ENCODE measurements at regions not wholly inside any gene's neighbourhood (a gene's known extent, or its start where the extent isn't known, plus 50 kb on each side); places are given as distances from the start of the nearest gene placed in this dataset.

DNA sequence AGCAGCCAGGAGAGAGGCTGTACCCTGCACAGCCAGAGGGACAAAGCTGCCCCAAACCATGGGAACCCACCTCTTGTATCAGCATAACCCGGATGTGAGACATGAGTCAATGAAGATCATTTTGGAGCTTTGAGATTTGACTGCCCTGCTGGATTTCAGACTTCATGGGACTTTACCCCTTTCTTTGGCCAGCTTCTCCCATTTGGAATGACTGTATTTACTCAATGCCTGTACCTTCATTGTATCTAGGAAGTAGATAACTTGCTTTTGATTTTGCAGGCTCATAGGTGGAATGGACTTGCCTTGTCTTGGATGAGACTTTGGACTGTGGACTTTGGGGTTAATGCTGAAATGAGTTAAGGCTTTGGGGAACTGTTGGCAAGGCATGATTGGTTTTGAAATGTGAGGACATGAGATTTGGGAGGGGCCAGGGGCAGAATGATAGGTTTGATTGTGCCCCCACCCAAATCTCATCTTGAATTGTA lies 616.2 kb downstream of the RWDD3 start:
- no peak overlapping the region for H3K4me3 ChIP-seq (ENCODE audit: insufficient read depth, low read length)
- TF ChIP-seq, protein P1, sequence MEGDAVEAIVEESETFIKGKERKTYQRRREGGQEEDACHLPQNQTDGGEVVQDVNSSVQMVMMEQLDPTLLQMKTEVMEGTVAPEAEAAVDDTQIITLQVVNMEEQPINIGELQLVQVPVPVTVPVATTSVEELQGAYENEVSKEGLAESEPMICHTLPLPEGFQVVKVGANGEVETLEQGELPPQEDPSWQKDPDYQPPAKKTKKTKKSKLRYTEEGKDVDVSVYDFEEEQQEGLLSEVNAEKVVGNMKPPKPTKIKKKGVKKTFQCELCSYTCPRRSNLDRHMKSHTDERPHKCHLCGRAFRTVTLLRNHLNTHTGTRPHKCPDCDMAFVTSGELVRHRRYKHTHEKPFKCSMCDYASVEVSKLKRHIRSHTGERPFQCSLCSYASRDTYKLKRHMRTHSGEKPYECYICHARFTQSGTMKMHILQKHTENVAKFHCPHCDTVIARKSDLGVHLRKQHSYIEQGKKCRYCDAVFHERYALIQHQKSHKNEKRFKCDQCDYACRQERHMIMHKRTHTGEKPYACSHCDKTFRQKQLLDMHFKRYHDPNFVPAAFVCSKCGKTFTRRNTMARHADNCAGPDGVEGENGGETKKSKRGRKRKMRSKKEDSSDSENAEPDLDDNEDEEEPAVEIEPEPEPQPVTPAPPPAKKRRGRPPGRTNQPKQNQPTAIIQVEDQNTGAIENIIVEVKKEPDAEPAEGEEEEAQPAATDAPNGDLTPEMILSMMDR (IDR thresholded peaks at IDR 0.05; ENCODE audit: extremely low read depth, low read depth, low read length): no peak

DNA sequence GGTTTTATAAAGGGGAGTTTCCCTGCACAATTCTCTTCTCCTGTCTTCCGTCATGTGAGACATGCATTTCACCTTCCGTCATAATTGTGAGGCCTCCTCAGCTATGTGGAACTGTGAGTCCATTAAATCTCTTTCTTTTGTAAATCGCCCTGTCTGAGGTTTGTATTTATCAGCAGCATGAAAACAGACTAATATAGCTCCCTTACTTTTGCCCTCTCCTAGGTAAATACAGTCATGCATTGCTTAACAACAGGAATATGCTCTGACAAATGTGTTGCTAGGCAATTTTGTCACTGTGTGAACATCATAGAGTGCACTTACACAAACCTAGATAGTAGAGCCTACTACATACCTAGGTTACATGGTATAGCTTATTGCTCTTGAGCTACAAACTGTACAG lies 616.8 kb downstream of the RWDD3 start:
- H3K9me3 ChIP-seq (ENCODE audit: low read depth, low read length): no peaks in the 10 kb centered on the region
- H2AFZ ChIP-seq (ENCODE audit: low read length): no peak overlapping the region
- H3K4me2 ChIP-seq (ENCODE audit: insufficient read depth, low read length): no peak overlapping the region
- H3K27me3 ChIP-seq (ENCODE audit: insufficient read depth, low read length): no peaks in the 10 kb centered on the region
- H3K27ac ChIP-seq (ENCODE audit: low read depth, low read length): no peak overlapping the region
- no peaks in the 10 kb centered on the region for H3K4me1 ChIP-seq (ENCODE audit: insufficient read depth, low read length)
- H4K20me1 ChIP-seq (ENCODE audit: insufficient read depth, low read length): no peaks in the 10 kb centered on the region
- DNase-seq (ENCODE audit: insufficient read length, low spot score, missing footprints): peak; percentile 56
- no peak overlapping the region for H3K4me3 ChIP-seq (ENCODE audit: insufficient read depth, low read length)
- no peaks in the 10 kb centered on the region for H3K79me2 ChIP-seq (ENCODE audit: insufficient read depth, low read length)
- H3K36me3 ChIP-seq (ENCODE audit: insufficient read depth, low read length): no peaks in the 10 kb centered on the region
- TF ChIP-seq, protein P1 (IDR thresholded peaks at IDR 0.05; ENCODE audit: extremely low read depth, low read depth, low read length): no peak

More for the DNA sequence above, 616.2 kb downstream of the RWDD3 start:
- H3K4me2 ChIP-seq (ENCODE audit: insufficient read depth, low read length): no peak overlapping the region
- H3K36me3 ChIP-seq (ENCODE audit: insufficient read depth, low read length): no peaks in the 10 kb centered on the region
- H3K9me3 ChIP-seq (ENCODE audit: low read depth, low read length): no peaks in the 10 kb centered on the region
- no peak overlapping the region for H3K27ac ChIP-seq (ENCODE audit: low read depth, low read length)
- H2AFZ ChIP-seq (ENCODE audit: low read length): no peak overlapping the region
- H3K27me3 ChIP-seq (ENCODE audit: insufficient read depth, low read length): no peaks in the 10 kb centered on the region
- no peaks in the 10 kb centered on the region for H4K20me1 ChIP-seq (ENCODE audit: insufficient read depth, low read length)
- no peaks in the 10 kb centered on the region for H3K79me2 ChIP-seq (ENCODE audit: insufficient read depth, low read length)
- no peak for DNase-seq (ENCODE audit: insufficient read length, low spot score, missing footprints)
- H3K4me1 ChIP-seq (ENCODE audit: insufficient read depth, low read length): no peaks in the 10 kb centered on the region

DNA sequence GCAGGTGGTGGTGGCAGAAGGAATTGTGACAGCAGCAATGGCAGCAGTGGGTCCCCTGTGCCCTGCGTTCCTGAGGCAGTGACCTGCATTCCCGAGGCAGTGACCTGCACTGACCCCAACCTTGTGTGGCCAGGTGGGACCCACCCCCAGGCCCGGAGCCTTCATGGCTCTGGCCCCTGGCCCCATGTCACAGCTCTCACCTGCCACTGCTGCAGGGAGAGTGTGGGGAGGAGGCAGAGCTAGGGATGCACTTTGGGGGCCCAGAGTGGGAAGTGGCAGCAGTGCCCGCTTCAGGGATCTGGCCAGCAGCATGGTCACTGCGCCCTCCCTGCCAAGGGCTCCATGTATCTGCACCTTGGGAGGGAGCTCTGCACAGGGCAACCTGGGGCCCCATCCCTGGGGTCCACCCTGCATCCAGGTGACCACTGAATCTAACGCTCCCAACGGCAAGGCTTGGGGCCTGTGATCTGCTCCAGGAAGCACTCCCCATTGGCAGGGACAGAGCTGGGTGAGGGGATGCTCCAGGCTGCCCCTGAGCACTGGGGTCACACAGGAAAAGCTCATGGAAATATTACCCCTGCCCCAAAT lies 618.6 kb downstream of the RWDD3 start:
- no peaks in the 10 kb centered on the region for H3K4me1 ChIP-seq (ENCODE audit: insufficient read depth, low read length)
- H3K27ac ChIP-seq (ENCODE audit: low read depth, low read length): no peak overlapping the region
- no peaks in the 10 kb centered on the region for H4K20me1 ChIP-seq (ENCODE audit: insufficient read depth, low read length)
- no peaks in the 10 kb centered on the region for H3K36me3 ChIP-seq (ENCODE audit: insufficient read depth, low read length)
- no peak overlapping the region for H2AFZ ChIP-seq (ENCODE audit: low read length)
- H3K4me2 ChIP-seq (ENCODE audit: insufficient read depth, low read length): no peak overlapping the region
- H3K27me3 ChIP-seq (ENCODE audit: insufficient read depth, low read length): no peaks in the 10 kb centered on the region
- no peak for DNase-seq (ENCODE audit: insufficient read length, low spot score, missing footprints)
- TF ChIP-seq, protein P1 (IDR thresholded peaks at IDR 0.05; ENCODE audit: extremely low read depth, low read depth, low read length): no peak
- H3K4me3 ChIP-seq (ENCODE audit: insufficient read depth, low read length): no peak overlapping the region
- H3K9me3 ChIP-seq (ENCODE audit: low read depth, low read length): no peaks in the 10 kb centered on the region
- no peaks in the 10 kb centered on the region for H3K79me2 ChIP-seq (ENCODE audit: insufficient read depth, low read length)

DNA sequence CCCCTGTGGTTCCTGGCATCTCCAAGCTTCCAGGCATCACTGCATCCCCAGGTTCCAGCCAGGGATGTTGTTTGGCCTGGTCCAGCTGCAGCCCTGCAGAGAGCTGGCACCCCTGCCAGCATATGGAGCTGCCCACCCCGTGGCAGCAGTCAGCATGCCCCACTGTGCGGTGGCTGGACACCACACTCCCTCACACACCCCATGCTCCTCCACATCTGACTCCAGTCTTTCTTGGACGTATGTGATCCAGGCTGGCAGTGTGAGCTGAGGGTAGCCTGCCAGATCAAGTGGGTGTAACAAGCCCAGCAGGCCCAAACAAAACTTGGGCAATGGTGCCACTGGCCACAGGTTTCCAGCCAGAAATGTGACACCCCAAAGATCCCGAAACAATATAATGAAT lies 620.4 kb downstream of the RWDD3 start:
- Histone ChIP-seq H3K36me3 (ENCODE audit: insufficient read depth, low read length) (no peaks in the 10 kb centered on the region), H4K20me1 (ENCODE audit: insufficient read depth, low read length) (no peaks in the 10 kb centered on the region), H3K27me3 (ENCODE audit: insufficient read depth, low read length) (no peaks in the 10 kb centered on the region), H3K27ac (ENCODE audit: low read depth, low read length) (no peak overlapping the region), H3K4me3 (ENCODE audit: insufficient read depth, low read length) (no peak overlapping the region), H2AFZ (ENCODE audit: low read length) (no peak overlapping the region), H3K79me2 (ENCODE audit: insufficient read depth, low read length) (no peaks in the 10 kb centered on the region), H3K9me3 (ENCODE audit: low read depth, low read length) (no peaks in the 10 kb centered on the region), H3K4me1 (ENCODE audit: insufficient read depth, low read length) (no peaks in the 10 kb centered on the region), H3K4me2 (ENCODE audit: insufficient read depth, low read length) (no peak overlapping the region)
- TF ChIP-seq, protein P1 (IDR thresholded peaks at IDR 0.05; ENCODE audit: extremely low read depth, low read depth, low read length): no peak
- no peak for DNase-seq (ENCODE audit: insufficient read length, low spot score, missing footprints)
